ENCODE measurements at regions not wholly inside any gene's neighbourhood (a gene's known extent, or its start where the extent isn't known, plus 50 kb on each side); places are given as distances from the start of the nearest gene placed in this dataset.
A peak's percentile ranks its signal among the peaks of the same experiment; 100 is the strongest.
"Not testable (repeated sequence)": the region's sequence is repeated elsewhere in the genome, so short reads cannot be mapped to it uniquely, and the experiment has no call there.

GRCh38 chr22:25487508-25487907, 77.0 kb upstream of the GRK3 start:
- no peak for DNase-seq (ENCODE audit: low spot score)

GRCh38 chr22:25488244-25489020, 76.0 kb upstream of the GRK3 start:
- DNase-seq (ENCODE audit: low spot score) = peak; percentile 60

- no peak for DNase-seq (ENCODE audit: low spot score)
These were observed 74.5 kb upstream of the GRK3 start for GRCh38 chr22:25489947-25490346.

- DNase-seq (ENCODE audit: low spot score) = no peak
These were observed 73.6 kb upstream of the GRK3 start for GRCh38 chr22:25490896-25491295.

GRCh38 chr22:25492162-25492561, 72.3 kb upstream of the GRK3 start:
- no peak for DNase-seq (ENCODE audit: low spot score)

GRCh38 chr22:25492841-25493734, 71.4 kb upstream of the GRK3 start:
- DNase-seq (ENCODE audit: low spot score) = no peak

GRCh38 chr22:25493794-25494193, 70.7 kb upstream of the GRK3 start:
- no peak for DNase-seq (ENCODE audit: low spot score)

GRCh38 chr22:25494774-25495173, 69.7 kb upstream of the GRK3 start:
- no peak for DNase-seq (ENCODE audit: low spot score)

GRCh38 chr22:25495285-25495684, 69.2 kb upstream of the GRK3 start:
- no peak for DNase-seq (ENCODE audit: low spot score)

- DNase-seq (ENCODE audit: low spot score) = peak; percentile 15
These were observed 67.9 kb upstream of the GRK3 start for GRCh38 chr22:25496396-25497064.

- DNase-seq (ENCODE audit: low spot score) = peak; percentile 21
These were observed 67.3 kb upstream of the GRK3 start for GRCh38 chr22:25497181-25497641.

- no peak for DNase-seq (ENCODE audit: low spot score)
These were observed 66.8 kb upstream of the GRK3 start for GRCh38 chr22:25497716-25498115.

- not testable (repeated sequence) for DNase-seq (ENCODE audit: low spot score)
These were observed 63.8 kb upstream of the GRK3 start for GRCh38 chr22:25500671-25501070.

GRCh38 chr22:25504017-25504416, 60.5 kb upstream of the GRK3 start:
- DNase-seq (ENCODE audit: low spot score) = not testable (repeated sequence)

GRCh38 chr22:25508161-25508560, 56.3 kb upstream of the GRK3 start:
- DNase-seq (ENCODE audit: low spot score) = no peak

- no peak for DNase-seq (ENCODE audit: low spot score)
These were observed 55.6 kb upstream of the GRK3 start for GRCh38 chr22:25508761-25509321.

GRCh38 chr22:25509374-25509791, 55.1 kb upstream of the GRK3 start:
- DNase-seq (ENCODE audit: low spot score) = no peak

- no peak for DNase-seq (ENCODE audit: low spot score)
These were observed 53.6 kb upstream of the GRK3 start for GRCh38 chr22:25510876-25511275.

- no peak for DNase-seq (ENCODE audit: low spot score)
These were observed 52.8 kb upstream of the GRK3 start for GRCh38 chr22:25511725-25512124.

GRCh38 chr22:25514436-25515180, 49.9 kb upstream of the GRK3 start:
- DNase-seq (ENCODE audit: low spot score) = peak; percentile 23
